Neural cell (in vitro differentiated cells): ENCODE measurements at regions not wholly inside any gene's neighbourhood (a gene's known extent, or its start where the extent isn't known, plus 50 kb on each side); places are given as distances from the start of the nearest gene placed in this dataset.

Experiments
- H2AFZ ChIP-seq: fragments of 200-600, 300-800 bp; sonication (generic), shearing (Covaris generic); 2 replicates; pipeline ENCODE4 v1.6.0; 2014; ENCODE audit warnings: low read depth, mild to moderate bottlenecking, antibody characterized with exemption, low read length, moderate library complexity
- H3F3A ChIP-seq: fragments of 200-600 bp; shearing (Covaris generic); 2 replicates; pipeline ENCODE4 v1.6.1; 2016; ENCODE audit warnings: mild to moderate bottlenecking, moderate library complexity, mixed read lengths, antibody characterized with exemption, low read length; ENCODE audit not compliant: insufficient read depth, poor library complexity, severe bottlenecking
- H3K27ac ChIP-seq: fragments of 200-600, 300-800 bp; sonication (generic), shearing (Covaris generic); 2 replicates; pipeline ENCODE4 v1.5.1; 2014; ENCODE audit warnings: mild to moderate bottlenecking, low read length, moderate library complexity
- H3K27me3 ChIP-seq: fragments of 300-800, 200-600 bp; sonication (generic), shearing (Covaris generic); 2 replicates; pipeline ENCODE4 v1.6.0; 2014; ENCODE audit warnings: mild to moderate bottlenecking, low read depth, low read length, moderate library complexity; ENCODE audit not compliant: insufficient read depth
- H3K36me3 ChIP-seq: fragments of 300-800, 200-600 bp; sonication (generic), shearing (Covaris generic); 2 replicates; pipeline ENCODE4 v1.5.1; 2014; ENCODE audit warnings: mild to moderate bottlenecking, antibody characterized with exemption, low read length, moderate library complexity; ENCODE audit not compliant: insufficient read depth
- H3K4me2 ChIP-seq: fragments of 300-800, 200-600 bp; sonication (generic), shearing (Covaris generic); 2 replicates; pipeline ENCODE4 v1.6.0; 2014; ENCODE audit warnings: mild to moderate bottlenecking, low read length
- H3K4me3 ChIP-seq: fragments of 300-800, 200-600 bp; sonication (generic), shearing (Covaris generic); 2 replicates; pipeline ENCODE4 v1.5.1; 2014; ENCODE audit warnings: mild to moderate bottlenecking, low read length, moderate library complexity
- H3K79me2 ChIP-seq: fragments of 200-600 bp; shearing (Covaris generic); replicated peaks from 2 replicates; pipeline ENCODE4 v1.6.0; 2014; ENCODE audit warnings: mild to moderate bottlenecking, low read length, moderate library complexity; ENCODE audit not compliant: insufficient read depth
- H3K9ac ChIP-seq: fragments of 300-800, 200-600 bp; sonication (generic), shearing (Covaris generic); 2 replicates; pipeline ENCODE4 v1.6.1; 2016; ENCODE audit warnings: mild to moderate bottlenecking, low read length, mixed read lengths
- H3K9me2 ChIP-seq: fragments of 200-600 bp; shearing (Covaris generic); 2 replicates; pipeline ENCODE4 v1.6.1; 2016; ENCODE audit warnings: mild to moderate bottlenecking, low read length, mixed read lengths; ENCODE audit not compliant: insufficient read depth
- H3K9me3 ChIP-seq: fragments of 200-600, 300-800 bp; sonication (generic), shearing (Covaris generic); 2 replicates; pipeline ENCODE4 v1.6.1; 2016; ENCODE audit warnings: mild to moderate bottlenecking, mixed run types, low read length, moderate library complexity, mixed read lengths
- H4K20me1 ChIP-seq: fragments of 200-600 bp; shearing (Covaris generic); 2 replicates; pipeline ENCODE4 v1.6.1; 2016; ENCODE audit warnings: mild to moderate bottlenecking, mixed run types; ENCODE audit not compliant: insufficient read depth
- CTCF ChIP-seq: fragments of 450-650 bp; IDR thresholded peaks from 2 replicates; pipeline ENCODE4 v1.5.1; 2014; ENCODE audit warnings: antibody characterized with exemption, mild to moderate bottlenecking, moderate library complexity; ENCODE audit not compliant: poor library complexity, severe bottlenecking
- EP300 ChIP-seq: fragments of 450-650 bp; conservative IDR thresholded peaks from 2 replicates; pipeline ENCODE4 v1.6.1; 2014; ENCODE audit warnings: antibody characterized with exemption, mild to moderate bottlenecking, moderate library complexity; ENCODE audit not compliant: poor library complexity, severe bottlenecking
- EZH2 ChIP-seq: fragments of 200-600, 300-800 bp; shearing (Covaris generic), sonication (generic); IDR thresholded peaks from 2 replicates; pipeline ENCODE4 v1.6.1; 2014; ENCODE audit warnings: antibody characterized with exemption, low read length, borderline replicate concordance, mild to moderate bottlenecking; ENCODE audit not compliant: insufficient read depth, poor library complexity, severe bottlenecking
- MXI1 ChIP-seq: fragments of 450-650 bp; conservative IDR thresholded peaks from 2 replicates; pipeline ENCODE4 v1.6.1; 2014; ENCODE audit warnings: antibody characterized with exemption, mild to moderate bottlenecking; ENCODE audit not compliant: poor library complexity, severe bottlenecking
- POLR2AphosphoS5 ChIP-seq: IDR thresholded peaks from 2 replicates; pipeline ENCODE4 v1.6.1; 2012
- RAD21 ChIP-seq: fragments of 450-650 bp; conservative IDR thresholded peaks from 2 replicates; pipeline ENCODE4 v1.6.1; 2014; ENCODE audit warnings: antibody characterized with exemption, mild to moderate bottlenecking, moderate library complexity
- REST ChIP-seq: IDR thresholded peaks from 2 replicates; pipeline ENCODE4 v1.6.1; 2012; ENCODE audit warnings: borderline replicate concordance
- SMC3 ChIP-seq: fragments of 450-650 bp; conservative IDR thresholded peaks from 2 replicates; pipeline ENCODE4 v1.6.1; 2014; ENCODE audit warnings: antibody characterized with exemption, mild to moderate bottlenecking, moderate library complexity; ENCODE audit not compliant: poor library complexity
- TAF1 ChIP-seq: IDR thresholded peaks from 2 replicates; pipeline ENCODE4 v1.6.1; 2012; ENCODE audit warnings: low read depth

GRCh38 chr2:39991298-39991697 lies 212.2 kb upstream of the THUMPD2 start:
- H3K27me3 ChIP-seq = no peaks in the 10 kb centered on the region
- H3K9me3 ChIP-seq = no peaks in the 10 kb centered on the region
- no peak overlapping the region for H2AFZ ChIP-seq
- no peaks in the 10 kb centered on the region for H3K36me3 ChIP-seq
- H3F3A ChIP-seq = no peaks in the 10 kb centered on the region
- no peaks in the 10 kb centered on the region for H4K20me1 ChIP-seq
- H3K9ac ChIP-seq = no peak overlapping the region
- TF ChIP-seq POLR2AphosphoS5 (no peak), CTCF (no peak), REST (no peak)
- no peak overlapping the region for H3K4me2 ChIP-seq
- H3K79me2 ChIP-seq = no peaks in the 10 kb centered on the region
- H3K27ac ChIP-seq = no peak overlapping the region
- no peaks in the 10 kb centered on the region for H3K9me2 ChIP-seq
- H3K4me3 ChIP-seq = no peak overlapping the region

- H3K4me2 ChIP-seq = no peak overlapping the region
These were observed 211.4 kb upstream of the THUMPD2 start for GRCh38 chr2:39990335-39990900.

More at GRCh38 chr2:39990335-39990900, 211.4 kb upstream of the THUMPD2 start:
- H3K79me2 ChIP-seq = no peaks in the 10 kb centered on the region
- TF ChIP-seq SMC3 (no peak), MXI1 (no peak), POLR2AphosphoS5 (no peak), CTCF (no peak), REST (no peak), EZH2 (no peak), TAF1 (no peak), EP300 (no peak), RAD21 (no peak)
- no peaks in the 10 kb centered on the region for H3K36me3 ChIP-seq
- no peaks in the 10 kb centered on the region for H3F3A ChIP-seq
- no peak overlapping the region for H3K9ac ChIP-seq
- H3K9me3 ChIP-seq = no peaks in the 10 kb centered on the region
- no peak overlapping the region for H2AFZ ChIP-seq
- H3K4me3 ChIP-seq = no peak overlapping the region
- H3K27me3 ChIP-seq = no peaks in the 10 kb centered on the region
- H3K9me2 ChIP-seq = no peaks in the 10 kb centered on the region
- no peak overlapping the region for H3K27ac ChIP-seq
- no peaks in the 10 kb centered on the region for H4K20me1 ChIP-seq
